Mammary epithelial cell (primary cell): ENCODE measurements at regions not wholly inside any gene's neighbourhood (a gene's known extent, or its start where the extent isn't known, plus 50 kb on each side); places are given as distances from the start of the nearest gene placed in this dataset.

Source experiments
- CTCF ChIP-seq, 2 donors: IDR thresholded peaks in 1 of 2; conservative IDR thresholded peaks in 1 of 2; 2 replicates each; pipeline ENCODE4 v1.5.1; 2011 to 2012; ENCODE audit warnings: inconsistent platforms in 2 of 2, low read length in 2 of 2, mild to moderate bottlenecking in 2 of 2, control low read depth in 1 of 2, low read depth in 1 of 2; ENCODE audit not compliant: insufficient read depth in 1 of 2; ENCODE audit errors: extremely low read depth in 1 of 2
- EZH2 ChIP-seq: IDR thresholded peaks from 2 replicates; pipeline ENCODE4 v1.6.1; 2012; ENCODE audit warnings: low read length, inconsistent platforms, borderline replicate concordance

DNA sequence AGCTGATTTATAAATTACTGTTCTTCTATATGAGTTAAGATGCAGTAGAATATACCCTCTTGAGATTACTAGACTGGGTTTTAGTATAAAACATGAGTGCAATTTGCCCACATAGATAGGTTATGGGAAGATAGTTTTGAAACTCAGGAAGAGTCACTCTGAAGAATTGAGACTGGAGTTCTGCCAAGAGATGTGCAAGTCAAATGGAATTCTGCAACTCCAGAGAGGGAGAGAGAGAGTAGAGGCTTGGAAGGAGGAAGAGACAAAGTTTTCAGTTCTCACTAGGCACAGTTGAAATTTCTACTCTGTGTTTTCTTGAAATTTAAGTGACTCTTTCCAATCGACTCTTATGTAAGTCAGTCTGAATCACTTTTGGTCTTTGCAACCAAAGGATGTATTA is 878.8 kb downstream of the TSN start:
- TF ChIP-seq CTCF (conservative IDR thresholded peaks at IDR 0.05 in 1 of 2, IDR thresholded peaks at IDR 0.05 in 1 of 2; ENCODE audit: extremely low read depth in 1 of 2, insufficient read depth in 1 of 2, low read depth in 1 of 2, low read length in 2 of 2) (no peak), EZH2 (no peak)
